Left lobe of liver (tissue), 2 donors: ENCODE measurements at regions not wholly inside any gene's neighbourhood (a gene's known extent, or its start where the extent isn't known, plus 50 kb on each side); places are given as distances from the start of the nearest gene placed in this dataset.

Experiments used
- ATAC-seq: fragments of 200-7000 bp; cut with Tn5 transposase; one replicate; pipeline ENCODE4 v1.9.1; 2020; ENCODE audit warnings: mild to moderate bottlenecking, moderate library complexity
- DNase-seq: peaks from one replicate; pipeline ENCODE4 v3.0.0-alpha.2; 2020; ENCODE audit warnings: low spot score
- donor health status: DM: no; HTN: no; CAD: no; lungs with moderate emphysema.
- donor health status: DM: no; HTN: yes; CAD: no.

DNA sequence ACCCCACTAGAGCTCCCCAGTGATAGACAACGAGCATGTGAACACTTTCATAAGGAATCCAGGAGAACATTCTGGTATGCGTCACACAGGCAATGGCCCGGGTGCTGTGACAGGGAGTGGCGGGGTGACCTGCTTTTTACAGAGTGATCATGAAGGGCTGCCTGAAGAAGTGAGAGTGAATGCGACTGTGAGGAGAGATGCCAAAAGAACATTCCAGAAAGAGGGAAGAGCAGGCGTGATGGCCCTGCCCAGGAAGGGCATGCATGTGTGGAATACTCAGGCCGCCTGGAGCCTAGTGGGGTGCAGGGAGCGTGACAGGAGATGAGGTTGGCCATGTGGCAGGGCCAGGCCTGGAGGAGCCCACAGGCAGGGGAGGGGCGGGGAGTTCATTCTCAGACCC, 53.8 kb downstream of the FZD10 start:
- DNase-seq (no peak), ATAC-seq (no peak)

DNA sequence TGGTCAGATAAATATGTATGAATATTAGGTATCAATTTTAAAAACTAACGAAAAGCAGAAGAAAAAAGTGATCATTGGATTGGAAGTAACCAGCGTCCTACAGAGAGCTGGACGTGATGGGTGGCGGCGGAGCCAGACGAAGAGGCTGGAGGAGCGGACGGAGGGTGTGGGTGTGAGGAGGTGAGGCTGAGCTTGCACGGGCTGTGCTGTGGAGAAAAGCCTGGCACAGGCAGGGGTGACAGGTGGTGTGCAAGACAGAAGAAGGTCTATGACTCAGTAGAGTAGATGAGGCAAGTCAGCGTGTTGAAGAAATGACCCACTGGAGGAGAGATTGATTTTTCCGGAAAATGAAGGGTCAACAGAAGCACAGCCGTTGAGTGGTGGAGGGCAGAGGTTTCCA, 56.4 kb downstream of the FZD10 start:
- DNase-seq = no peak
- no peak for ATAC-seq

DNA sequence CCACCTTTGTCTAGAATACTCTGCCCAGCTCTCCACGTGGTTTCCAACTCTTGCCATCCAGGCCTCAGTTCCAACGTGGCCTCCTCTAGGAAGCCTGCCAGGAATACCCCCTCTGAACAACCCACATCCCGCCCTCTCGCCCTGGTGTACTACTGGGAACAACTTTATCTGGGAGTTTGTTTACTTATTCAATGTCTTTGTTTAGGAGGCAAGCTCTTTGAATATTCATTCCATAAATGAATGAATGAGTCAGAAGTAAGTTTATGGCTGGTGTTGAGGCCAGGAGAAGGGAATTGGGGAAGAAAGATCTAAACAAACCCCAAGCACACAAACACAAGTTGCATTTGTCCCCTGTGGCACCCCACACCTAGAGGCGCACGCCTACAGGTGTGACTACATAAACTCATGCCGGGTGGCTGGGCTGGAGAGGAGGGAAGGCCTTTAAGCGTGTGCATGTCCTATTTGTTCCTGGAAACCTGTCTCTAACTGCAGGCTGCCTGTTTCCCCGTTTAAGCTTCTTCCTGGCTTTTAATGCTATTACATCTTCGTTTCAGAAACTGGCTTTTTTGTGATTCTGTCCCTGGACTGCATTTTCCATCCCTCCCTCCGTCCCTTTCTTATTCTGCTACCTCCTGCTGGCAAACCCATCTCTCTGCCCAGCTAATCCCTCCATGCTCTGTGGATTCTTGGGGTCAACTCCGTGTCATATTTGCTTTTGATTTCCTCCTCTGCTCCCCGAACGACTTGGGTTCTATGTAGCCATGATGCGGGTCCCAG, 57.9 kb downstream of the FZD10 start:
- no peak for ATAC-seq
- DNase-seq = no peak

- DNase-seq = no peak
Observed at GRCh38 chr12:130220706-130221100, 58.4 kb downstream of the FZD10 start.

GRCh38 chr12:130222519-130223218, 60.4 kb downstream of the FZD10 start:
- ATAC-seq = no peak
- no peak for DNase-seq

More at GRCh38 chr12:130220706-130221100, 58.4 kb downstream of the FZD10 start:
- ATAC-seq = no peak

GRCh38 chr12:130223767-130224244, 61.5 kb downstream of the FZD10 start:
- no peak for ATAC-seq
- DNase-seq = no peak

DNA sequence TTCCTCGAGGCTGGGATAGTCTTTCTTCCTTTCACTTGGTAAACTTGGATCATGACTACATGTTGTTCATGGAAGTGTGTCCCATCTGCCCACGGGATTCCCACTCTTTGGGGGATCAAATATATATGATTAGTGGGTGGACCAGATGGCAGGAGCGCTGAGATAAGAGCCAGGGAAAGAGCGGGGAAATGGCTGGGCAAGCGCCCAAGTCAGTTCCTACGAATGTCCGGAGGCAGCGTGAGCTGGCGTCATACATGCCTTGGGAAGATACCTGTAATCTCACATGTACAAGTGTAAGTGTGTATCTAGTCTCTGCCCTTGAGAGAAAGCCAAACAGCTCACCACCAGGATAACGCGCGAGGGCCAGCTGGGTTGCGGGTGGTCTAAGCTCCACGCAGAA, 62.3 kb downstream of the FZD10 start:
- DNase-seq (no peak), ATAC-seq (no peak)

GRCh38 chr12:130225347-130225746, 63.1 kb downstream of the FZD10 start:
- DNase-seq (no peak), ATAC-seq (no peak)

GRCh38 chr12:130226126-130226525, 63.9 kb downstream of the FZD10 start:
- ATAC-seq = no peak
- no peak for DNase-seq

DNA sequence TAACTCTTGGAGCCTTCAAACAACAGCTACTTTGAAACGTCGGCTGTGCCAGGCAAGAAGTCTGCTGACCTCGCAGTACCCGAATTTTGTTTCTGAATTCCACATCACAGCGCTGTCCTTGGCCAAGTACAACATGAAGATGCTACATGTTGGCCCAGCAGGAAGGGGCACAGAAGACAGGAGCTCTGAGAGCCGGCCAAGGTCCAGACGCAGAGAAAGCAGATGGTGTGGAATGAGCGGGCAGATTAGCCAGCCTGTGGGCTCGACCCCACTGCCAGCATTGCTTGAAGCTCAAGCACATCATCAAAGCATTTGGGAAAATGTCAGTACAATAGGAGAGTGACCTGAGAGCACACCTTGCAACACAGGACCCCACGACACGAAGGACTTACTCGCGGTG, 64.5 kb downstream of the FZD10 start:
- no peak for DNase-seq
- no peak for ATAC-seq

GRCh38 chr12:130227641-130228040, 65.4 kb downstream of the FZD10 start:
- no peak for ATAC-seq
- DNase-seq = no peak

DNA sequence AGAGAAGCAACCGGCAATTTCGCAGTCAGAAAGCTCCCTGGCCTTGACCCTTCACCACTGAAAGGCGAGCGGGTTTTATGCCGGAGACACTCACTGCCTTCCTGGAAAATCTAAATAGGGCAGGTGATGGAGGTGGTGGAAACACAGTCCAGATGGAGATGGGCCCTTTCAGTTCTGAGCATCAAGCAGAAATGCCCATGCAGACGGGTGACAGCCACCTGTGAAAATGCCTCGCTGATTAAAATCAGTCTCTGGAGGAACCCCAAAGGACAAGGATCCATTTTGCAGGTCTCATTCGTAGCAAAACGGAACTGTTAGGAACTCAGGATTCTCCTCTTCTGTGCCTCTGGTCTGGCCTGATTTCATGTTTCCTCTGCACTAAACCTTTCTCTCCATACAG, 74.2 kb downstream of the FZD10 start:
- ATAC-seq (no peak), DNase-seq (no peak)

- DNase-seq (no peak), ATAC-seq (no peak)
Observed at GRCh38 chr12:130240831-130241590, 78.7 kb downstream of the FZD10 start.

- ATAC-seq = no peak
- DNase-seq = no peak
Observed at GRCh38 chr12:130242506-130242905, 80.2 kb downstream of the FZD10 start.

DNA sequence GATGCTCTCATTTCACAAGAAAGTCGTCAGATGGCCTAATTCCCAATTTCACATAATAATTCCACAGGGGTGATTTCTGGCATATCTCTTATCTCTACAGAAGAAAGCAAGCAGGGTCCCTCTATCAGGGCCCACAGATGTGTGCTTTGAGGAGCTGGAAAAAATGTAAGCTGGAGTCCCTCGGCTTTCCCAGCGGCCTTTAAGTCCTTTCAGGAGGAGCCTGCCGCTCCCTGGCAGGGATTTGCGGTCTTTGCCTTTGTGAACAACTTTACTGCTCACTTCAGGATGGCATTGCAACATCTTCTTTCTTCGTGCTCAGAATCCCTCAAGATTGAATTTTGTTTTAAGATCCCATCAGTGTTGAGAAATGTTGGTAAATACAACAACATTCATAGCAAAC, 83.0 kb downstream of the FZD10 start:
- DNase-seq = no peak
- no peak for ATAC-seq

GRCh38 chr12:130246560-130246959, 84.3 kb downstream of the FZD10 start:
- DNase-seq = no peak
- no peak for ATAC-seq

- ATAC-seq (no peak), DNase-seq (no peak)
Observed at GRCh38 chr12:130247634-130248237, 85.5 kb downstream of the FZD10 start.

GRCh38 chr12:130249376-130249775, 87.1 kb downstream of the FZD10 start:
- no peak for DNase-seq
- ATAC-seq = no peak

- no peak for ATAC-seq
- DNase-seq = no peak
Observed at GRCh38 chr12:130251236-130251780, 86.4 kb upstream of the PIWIL1 start.

DNA sequence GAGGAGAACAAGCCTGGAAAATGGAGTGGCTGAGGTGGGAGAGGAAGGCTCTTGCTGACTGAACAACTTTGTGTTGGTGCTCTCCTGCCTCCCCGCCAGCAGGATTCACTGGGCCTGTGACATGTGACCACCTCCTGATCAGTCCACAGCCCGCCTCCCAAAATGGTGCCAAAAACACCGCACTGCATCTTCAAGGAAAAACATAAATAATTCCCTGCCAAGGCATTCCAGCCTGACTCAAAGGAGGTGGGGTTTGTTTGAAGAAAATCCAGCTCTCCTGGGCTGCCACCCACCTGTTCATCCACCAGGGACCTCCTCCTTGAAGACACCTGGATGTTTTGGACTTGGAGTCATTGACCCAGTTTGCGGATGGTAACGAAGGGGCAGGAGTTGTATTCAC, 83.8 kb upstream of the PIWIL1 start:
- DNase-seq = no peak

More for the DNA sequence above, 83.8 kb upstream of the PIWIL1 start:
- ATAC-seq = no peak
